ENCODE measurements at regions not wholly inside any gene's neighbourhood (a gene's known extent, or its start where the extent isn't known, plus 50 kb on each side); places are given as distances from the start of the nearest gene placed in this dataset.
"Not testable (repeated sequence)": the region's sequence is repeated elsewhere in the genome, so short reads cannot be mapped to it uniquely, and the experiment has no call there.

DNA sequence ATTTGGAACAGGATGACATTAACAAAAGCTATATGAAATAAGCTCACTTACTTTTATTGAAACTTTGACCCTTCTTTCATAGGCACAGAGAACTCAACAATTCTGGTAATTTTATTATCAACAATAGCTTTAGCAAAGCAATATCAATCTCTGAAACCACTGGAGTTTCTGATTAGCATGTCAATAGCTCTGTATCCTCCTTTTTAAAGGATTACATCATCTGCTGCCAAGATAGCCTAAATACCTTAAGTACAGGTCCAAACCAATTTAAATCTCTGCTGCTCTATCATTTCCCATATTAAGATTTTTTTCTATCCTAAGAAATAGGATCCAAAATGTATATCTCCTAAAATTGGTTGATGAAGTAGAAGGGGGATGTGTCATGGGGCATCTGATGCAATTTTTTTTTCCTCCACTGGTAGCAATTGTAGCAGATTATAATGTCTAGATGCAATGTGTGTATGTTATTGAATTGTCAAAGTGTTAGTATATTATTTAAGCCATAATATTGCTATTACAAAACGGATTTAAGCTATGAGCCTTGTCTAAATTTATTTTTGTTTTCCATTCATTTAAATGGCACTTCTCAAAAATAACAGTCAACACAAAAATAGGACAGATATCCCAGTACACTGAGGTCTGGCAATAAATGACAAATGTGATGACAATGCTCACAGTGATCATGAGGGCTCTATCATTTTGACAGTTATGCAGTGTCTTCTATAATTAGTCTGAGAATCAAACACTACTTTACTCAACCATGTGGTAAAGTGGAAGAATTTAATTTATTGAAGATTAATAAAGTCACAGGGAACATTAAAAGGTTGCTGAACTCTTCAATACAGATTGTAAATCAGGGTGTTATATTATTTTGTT lies 328.4 kb downstream of the CDH7 start:
- DNase-seq (ENCODE audit: low read depth): no peak
- H3K4me3 ChIP-seq (ENCODE audit: low read depth, low read length): no peak overlapping the region

DNA sequence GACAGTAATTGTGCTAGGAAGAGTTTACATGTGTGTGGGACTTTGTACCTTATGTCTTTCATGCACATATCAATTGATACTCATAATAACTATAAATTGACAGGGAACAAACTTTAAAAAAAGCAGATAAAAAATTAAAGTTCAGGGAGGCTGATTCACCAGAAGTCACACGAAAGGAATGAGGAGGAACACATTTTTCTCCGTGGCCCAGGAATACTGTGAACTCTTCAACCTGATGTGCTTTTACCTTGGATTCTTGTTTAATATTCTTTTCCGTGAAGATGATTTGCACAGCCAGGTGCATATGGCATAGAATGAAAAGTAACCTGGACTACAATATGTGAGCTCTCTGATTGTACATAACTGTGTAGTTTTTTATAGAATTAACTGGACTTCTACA lies 326.3 kb downstream of the CDH7 start:
- DNase-seq (ENCODE audit: low read depth): no peak
- H3K4me3 ChIP-seq (ENCODE audit: low read depth, low read length): no peak overlapping the region

- H3K4me3 ChIP-seq (ENCODE audit: low read depth, low read length): no peak overlapping the region
- DNase-seq (ENCODE audit: low read depth): no peak
Measured at GRCh38 chr18:66066191-66066590, 315.4 kb downstream of the CDH7 start.

DNA sequence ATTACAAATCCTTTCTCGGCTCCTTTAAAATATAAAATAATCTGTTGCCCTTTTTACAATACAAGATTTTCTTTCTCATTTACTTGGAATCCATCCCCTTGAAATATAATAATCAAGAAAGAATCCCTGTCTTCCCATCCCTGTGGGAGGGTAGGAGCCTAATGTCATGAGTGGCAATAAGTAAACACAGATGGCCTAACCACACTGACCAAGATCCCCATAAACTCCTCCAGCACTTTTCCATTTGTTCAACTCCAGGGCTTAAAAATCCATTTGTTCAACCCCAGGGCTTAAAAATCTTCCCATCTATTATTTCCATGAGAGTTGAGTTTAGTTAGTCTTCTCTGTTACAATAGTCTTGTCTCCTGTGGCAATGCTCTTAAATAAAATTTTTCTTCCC lies 297.6 kb downstream of the CDH7 start:
- no peak overlapping the region for H3K4me3 ChIP-seq (ENCODE audit: low read depth, low read length)
- peak; percentile 5 for DNase-seq (ENCODE audit: low read depth)

DNA sequence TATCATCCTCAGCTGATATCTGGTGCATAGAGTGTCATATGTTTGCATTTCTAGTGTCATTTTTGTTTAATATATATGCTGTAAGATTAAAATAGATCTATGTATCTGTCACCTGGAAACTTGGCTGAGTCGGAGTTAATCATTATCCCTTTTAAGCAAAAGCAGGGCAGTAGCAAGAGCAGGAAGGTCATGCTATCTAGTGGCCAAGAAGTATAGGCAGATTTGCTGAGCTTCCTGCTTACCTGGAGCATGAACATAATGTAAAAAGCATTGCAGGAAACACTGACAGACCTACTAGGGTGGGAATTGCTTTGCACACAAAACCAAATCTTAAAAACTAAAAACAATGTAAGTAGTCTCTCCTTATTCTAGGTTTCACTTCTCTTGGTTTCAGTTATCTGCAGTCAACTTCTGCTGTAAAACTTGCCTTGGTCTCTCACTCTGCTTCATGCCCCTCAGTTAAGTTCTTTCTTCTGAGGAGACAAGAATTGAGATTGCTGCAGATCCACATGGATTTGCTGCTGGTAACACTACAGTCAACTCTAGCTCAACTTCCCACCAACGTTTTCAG lies 295.3 kb downstream of the CDH7 start:
- DNase-seq (ENCODE audit: low read depth): no peak
- H3K4me3 ChIP-seq (ENCODE audit: low read depth, low read length): no peak overlapping the region

DNA sequence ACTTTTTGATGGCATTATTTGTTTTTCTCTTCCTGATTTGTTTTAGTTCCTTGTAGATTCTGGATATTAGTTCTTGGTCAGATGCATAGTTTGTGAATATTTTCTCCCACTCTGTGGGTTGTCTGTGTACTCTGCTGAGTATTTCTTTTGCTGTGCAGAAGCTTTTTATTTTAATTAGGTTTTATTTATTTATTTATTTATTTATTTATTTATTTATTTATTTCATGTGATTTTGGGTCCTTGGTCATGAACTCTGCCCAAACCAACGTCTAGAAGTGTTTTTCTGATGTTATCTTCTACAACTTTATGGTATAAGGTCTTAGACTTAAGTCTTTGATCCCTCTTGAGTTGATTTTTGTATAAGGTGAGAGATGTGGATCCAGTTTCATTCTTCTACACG lies 292.2 kb downstream of the CDH7 start:
- no peak overlapping the region for H3K4me3 ChIP-seq (ENCODE audit: low read depth, low read length)
- no peak for DNase-seq (ENCODE audit: low read depth)

DNA sequence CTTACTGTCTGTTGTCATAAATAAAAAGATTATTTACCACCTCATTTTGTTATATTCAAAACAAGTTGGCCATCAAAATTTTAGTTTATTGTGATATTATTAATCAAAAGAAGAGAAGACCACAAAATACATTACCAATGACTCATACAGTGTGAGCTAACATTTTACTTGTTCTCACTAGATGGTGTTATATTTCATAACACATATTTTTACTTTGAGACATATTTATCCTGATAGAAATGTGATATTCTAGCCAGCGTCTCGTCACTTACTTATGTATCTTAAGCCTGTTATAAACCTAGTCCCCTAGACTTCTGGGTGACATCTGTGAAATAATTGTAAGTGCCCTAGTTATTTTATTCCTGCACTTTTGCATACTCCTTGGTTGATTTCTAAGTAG lies 263.2 kb downstream of the CDH7 start:
- no peak overlapping the region for H3K4me3 ChIP-seq (ENCODE audit: low read depth, low read length)
- DNase-seq (ENCODE audit: low read depth): no peak

- no peak overlapping the region for H3K4me3 ChIP-seq (ENCODE audit: low read depth, low read length)
- DNase-seq (ENCODE audit: low read depth): no peak
Measured at GRCh38 chr18:66011916-66012315, 261.1 kb downstream of the CDH7 start.

- DNase-seq (ENCODE audit: low read depth): no peak
Measured at GRCh38 chr18:66005831-66006588, 255.2 kb downstream of the CDH7 start.

GRCh38 chr18:65998971-65999700 lies 248.3 kb downstream of the CDH7 start:
- DNase-seq (ENCODE audit: low read depth); H3K4me3 ChIP-seq (ENCODE audit: low read depth, low read length): not testable (repeated sequence)

More at GRCh38 chr18:66005831-66006588, 255.2 kb downstream of the CDH7 start:
- H3K4me3 ChIP-seq (ENCODE audit: low read depth, low read length): no peak overlapping the region

DNA sequence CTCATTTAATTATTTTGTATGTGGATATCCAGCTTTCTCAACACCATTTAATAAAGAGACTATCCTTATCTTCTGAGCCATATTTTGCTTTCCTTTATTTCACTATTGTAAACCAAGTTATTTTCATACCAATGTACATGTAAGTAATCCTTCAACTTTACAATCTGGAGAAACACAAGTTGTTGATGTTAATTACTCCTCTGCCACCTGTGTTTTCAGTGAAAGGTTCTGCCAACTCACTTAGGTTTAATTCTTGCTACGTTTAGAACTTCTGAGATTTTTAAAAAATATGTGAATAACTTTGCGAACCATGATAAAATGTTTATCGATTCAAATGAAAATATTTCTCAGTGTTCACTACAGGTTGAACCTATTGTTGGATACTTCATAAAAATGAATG lies 244.4 kb downstream of the CDH7 start:
- no peak overlapping the region for H3K4me3 ChIP-seq (ENCODE audit: low read depth, low read length)
- no peak for DNase-seq (ENCODE audit: low read depth)

- no peak overlapping the region for H3K4me3 ChIP-seq (ENCODE audit: low read depth, low read length)
- no peak for DNase-seq (ENCODE audit: low read depth)
Measured at GRCh38 chr18:65994302-65994701, 243.5 kb downstream of the CDH7 start.

DNA sequence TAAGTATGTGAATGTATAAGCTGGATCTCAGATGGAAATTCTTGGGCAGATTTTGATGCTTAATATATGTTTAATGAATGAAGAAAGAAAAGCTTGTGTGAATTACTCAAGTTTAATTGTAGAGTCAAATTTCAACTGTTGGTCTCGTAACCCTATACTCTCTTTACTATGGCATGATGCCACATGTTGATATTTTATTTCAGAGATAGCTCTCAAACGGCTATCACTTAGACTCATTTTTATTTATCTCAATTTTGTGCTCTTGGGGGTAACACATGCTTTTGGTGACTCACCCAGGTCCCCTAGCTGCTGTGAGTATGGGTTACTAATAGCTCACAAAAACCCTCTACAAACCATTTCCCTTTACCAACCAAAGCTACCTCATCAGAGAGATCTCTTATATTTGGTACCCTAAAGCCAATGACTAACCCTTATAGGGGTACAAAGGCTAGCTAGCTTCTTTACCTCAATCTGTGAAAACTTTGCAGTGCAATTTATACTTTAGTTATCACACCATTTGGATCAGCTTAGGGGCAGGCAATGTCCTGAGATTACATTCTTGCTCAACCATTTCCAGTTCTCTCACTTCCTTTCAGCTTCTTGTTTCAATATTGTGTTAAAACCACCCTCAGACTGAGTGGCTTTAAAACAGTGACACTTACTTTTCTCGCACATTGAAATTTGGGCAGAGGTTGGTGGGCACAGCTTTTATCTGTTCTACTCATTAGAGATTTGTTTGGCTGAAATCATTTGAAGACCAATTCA lies 240.3 kb downstream of the CDH7 start:
- DNase-seq (ENCODE audit: low read depth): no peak
- no peak overlapping the region for H3K4me3 ChIP-seq (ENCODE audit: low read depth, low read length)

- DNase-seq (ENCODE audit: low read depth): no peak
- no peak overlapping the region for H3K4me3 ChIP-seq (ENCODE audit: low read depth, low read length)
Measured at GRCh38 chr18:65990174-65990690, 239.4 kb downstream of the CDH7 start.

GRCh38 chr18:65988972-65989371 lies 238.2 kb downstream of the CDH7 start:
- H3K4me3 ChIP-seq (ENCODE audit: low read depth, low read length): no peak overlapping the region
- no peak for DNase-seq (ENCODE audit: low read depth)

DNA sequence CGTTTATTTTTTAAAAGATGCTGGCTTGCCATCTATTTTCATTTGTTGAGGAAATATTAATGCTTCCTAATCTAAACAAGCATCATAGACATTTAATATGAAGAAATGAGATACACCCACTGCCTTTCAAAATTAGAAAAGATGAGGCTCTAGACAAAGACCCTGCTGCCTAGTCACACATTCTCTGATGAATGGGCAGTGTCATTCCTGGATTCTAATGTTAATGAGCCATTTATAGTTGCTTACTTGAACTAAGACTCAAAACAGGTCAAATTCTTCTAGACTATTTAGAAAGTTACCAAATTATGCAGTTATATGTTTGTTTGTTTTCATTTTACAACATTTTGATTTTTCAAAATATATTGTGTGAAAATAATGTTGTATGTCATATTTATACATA lies 237.6 kb downstream of the CDH7 start:
- no peak for DNase-seq (ENCODE audit: low read depth)
- no peak overlapping the region for H3K4me3 ChIP-seq (ENCODE audit: low read depth, low read length)

DNA sequence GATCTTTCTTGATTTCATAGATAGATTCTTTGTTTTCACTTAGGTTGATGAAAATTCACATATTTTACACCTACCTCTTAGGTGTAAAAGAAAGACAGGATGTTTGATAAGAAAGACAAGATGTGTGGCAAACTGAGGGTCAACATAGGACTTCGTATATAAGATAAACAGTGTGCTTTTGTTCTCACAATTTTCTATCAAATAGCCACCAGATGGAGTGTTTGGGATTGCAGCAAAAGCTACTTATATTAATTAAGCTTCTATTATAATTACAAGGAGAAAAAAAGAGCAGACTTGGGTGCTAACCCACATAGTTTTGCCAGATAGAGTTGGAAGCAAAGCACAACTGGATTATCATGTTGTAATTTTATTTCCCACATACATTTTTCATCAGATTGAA lies 232.9 kb downstream of the CDH7 start:
- H3K4me3 ChIP-seq (ENCODE audit: low read depth, low read length): no peak overlapping the region
- DNase-seq (ENCODE audit: low read depth): no peak

- no peak for DNase-seq (ENCODE audit: low read depth)
- no peak overlapping the region for H3K4me3 ChIP-seq (ENCODE audit: low read depth, low read length)
Measured at GRCh38 chr18:65975536-65975935, 224.7 kb downstream of the CDH7 start.

- no peak overlapping the region for H3K4me3 ChIP-seq (ENCODE audit: low read depth, low read length)
- DNase-seq (ENCODE audit: low read depth): no peak
Measured at GRCh38 chr18:65974758-65975157, 223.9 kb downstream of the CDH7 start.

Measured in skeletal muscle cell (primary cell).